ENCODE measurements at regions not wholly inside any gene's neighbourhood (a gene's known extent, or its start where the extent isn't known, plus 50 kb on each side); places are given as distances from the start of the nearest gene placed in this dataset.
"Not testable (repeated sequence)": the region's sequence is repeated elsewhere in the genome, so short reads cannot be mapped to it uniquely, and the experiment has no call there.

GRCh38 chr9:110095161-110095595, 112.8 kb downstream of the C9orf152 start:
- no peak overlapping the region for H3K4me3 ChIP-seq (ENCODE audit: low read length)
- H3K9me3 ChIP-seq (ENCODE audit: control insufficient read depth, insufficient read depth, low read length), result no peaks in the 10 kb centered on the region
- no peaks in the 10 kb centered on the region for H3K36me3 ChIP-seq (ENCODE audit: control insufficient read depth, insufficient read depth, low read length)
- no peak for TF ChIP-seq CTCF (IDR thresholded peaks at IDR 0.05)
- H3K27ac ChIP-seq (ENCODE audit: low read length), result no peak overlapping the region
- H3K4me1 ChIP-seq (ENCODE audit: control insufficient read depth, insufficient read depth, low read length), result no peaks in the 10 kb centered on the region
- Mint-ChIP-seq H3K27me3 (ENCODE audit: low read depth in 2 of 2) (no peaks in the 10 kb centered on the region), H3K4me3 (no peak overlapping the region), H3K4me1 (no peaks in the 10 kb centered on the region), H3K9me3 (no peaks in the 10 kb centered on the region), H3K36me3 (no peaks in the 10 kb centered on the region), H3K27ac (no peak overlapping the region)
- no peak for DNase-seq
- H3K27me3 ChIP-seq (ENCODE audit: control insufficient read depth, insufficient read depth, low read length), result no peaks in the 10 kb centered on the region
- ATAC-seq, result no peak
- 89% methylated on average over 2 of the region's 2 CpGs for WGBS (ENCODE audit: insufficient coverage)
- intact Hi-C loops (cut with micrococcal nuclease), result no loop called here

- Mint-ChIP-seq H3K9me3 (no peaks in the 10 kb centered on the region), H3K27me3 (ENCODE audit: low read depth in 2 of 2) (no peaks in the 10 kb centered on the region), H3K4me1 (no peaks in the 10 kb centered on the region), H3K4me3 (no peak overlapping the region), H3K36me3 (no peaks in the 10 kb centered on the region), H3K27ac (no peak overlapping the region)
- H3K9me3 ChIP-seq (ENCODE audit: control insufficient read depth, insufficient read depth, low read length), result no peaks in the 10 kb centered on the region
- intact Hi-C loops (cut with micrococcal nuclease), result no loop called here
- H3K27me3 ChIP-seq (ENCODE audit: control insufficient read depth, insufficient read depth, low read length), result no peaks in the 10 kb centered on the region
- no peak for DNase-seq
- H3K36me3 ChIP-seq (ENCODE audit: control insufficient read depth, insufficient read depth, low read length), result no peaks in the 10 kb centered on the region
- ATAC-seq, result peak in 1 of 3 donors; percentile 44
- WGBS (ENCODE audit: insufficient coverage), result 90% methylated on average over 2 of the region's 2 CpGs
- no peak overlapping the region for H3K4me3 ChIP-seq (ENCODE audit: low read length)
- no peaks in the 10 kb centered on the region for H3K4me1 ChIP-seq (ENCODE audit: control insufficient read depth, insufficient read depth, low read length)
- H3K27ac ChIP-seq (ENCODE audit: low read length), result no peak overlapping the region
- TF ChIP-seq CTCF (IDR thresholded peaks at IDR 0.05), result no peak
Measured at GRCh38 chr9:110095776-110096175, 112.2 kb downstream of the C9orf152 start.

GRCh38 chr9:110096674-110097073, 111.3 kb downstream of the C9orf152 start:
- DNase-seq; H3K27ac Mint-ChIP-seq; H3K4me3 ChIP-seq (ENCODE audit: low read length); H3K27ac ChIP-seq (ENCODE audit: low read length); H3K27me3 ChIP-seq (ENCODE audit: control insufficient read depth, insufficient read depth, low read length); H3K4me1 Mint-ChIP-seq; H3K36me3 Mint-ChIP-seq; H3K9me3 Mint-ChIP-seq; H3K4me3 Mint-ChIP-seq; H3K27me3 Mint-ChIP-seq (ENCODE audit: low read depth in 2 of 2); intact Hi-C loops (cut with micrococcal nuclease); ATAC-seq; H3K36me3 ChIP-seq (ENCODE audit: control insufficient read depth, insufficient read depth, low read length); H3K4me1 ChIP-seq (ENCODE audit: control insufficient read depth, insufficient read depth, low read length); H3K9me3 ChIP-seq (ENCODE audit: control insufficient read depth, insufficient read depth, low read length): not testable (repeated sequence)
- 100% methylated on average over 1 of the region's 3 CpGs for WGBS (ENCODE audit: insufficient coverage)

- Mint-ChIP-seq H3K4me1 (no peaks in the 10 kb centered on the region), H3K4me3 (no peak overlapping the region), H3K36me3 (no peaks in the 10 kb centered on the region), H3K27me3 (ENCODE audit: low read depth in 2 of 2) (no peaks in the 10 kb centered on the region), H3K9me3 (no peaks in the 10 kb centered on the region), H3K27ac (no peak overlapping the region)
- no peak overlapping the region for H3K27ac ChIP-seq (ENCODE audit: low read length)
- DNase-seq, result no peak
- 90% methylated on average over 4 of the region's 5 CpGs for WGBS (ENCODE audit: insufficient coverage)
- no peaks in the 10 kb centered on the region for H3K36me3 ChIP-seq (ENCODE audit: control insufficient read depth, insufficient read depth, low read length)
- H3K4me1 ChIP-seq (ENCODE audit: control insufficient read depth, insufficient read depth, low read length), result no peaks in the 10 kb centered on the region
- no peak overlapping the region for H3K4me3 ChIP-seq (ENCODE audit: low read length)
- no peaks in the 10 kb centered on the region for H3K27me3 ChIP-seq (ENCODE audit: control insufficient read depth, insufficient read depth, low read length)
- no peak for ATAC-seq
- intact Hi-C loops (cut with micrococcal nuclease), result no loop called here
- no peaks in the 10 kb centered on the region for H3K9me3 ChIP-seq (ENCODE audit: control insufficient read depth, insufficient read depth, low read length)
- TF ChIP-seq CTCF (IDR thresholded peaks at IDR 0.05), result no peak
Measured at GRCh38 chr9:110099236-110100095, 108.5 kb downstream of the C9orf152 start.
